GM19043 (cell line): ENCODE measurements at regions not wholly inside any gene's neighbourhood (a gene's known extent, or its start where the extent isn't known, plus 50 kb on each side); places are given as distances from the start of the nearest gene placed in this dataset.
"Not testable (repeated sequence)": the region's sequence is repeated elsewhere in the genome, so short reads cannot be mapped to it uniquely, and the experiment has no call there.

Experiments
- ATAC-seq: cut with Tn5 transposase; IDR thresholded peaks from one replicate; pipeline ENCODE4 v1.9.1; 2021; ENCODE audit warnings: low read depth; ENCODE audit not compliant: unreplicated experiment

- ATAC-seq = no peak
Measured at GRCh38 chr3:66629150-66629981, 128.5 kb upstream of the LRIG1 start.

DNA sequence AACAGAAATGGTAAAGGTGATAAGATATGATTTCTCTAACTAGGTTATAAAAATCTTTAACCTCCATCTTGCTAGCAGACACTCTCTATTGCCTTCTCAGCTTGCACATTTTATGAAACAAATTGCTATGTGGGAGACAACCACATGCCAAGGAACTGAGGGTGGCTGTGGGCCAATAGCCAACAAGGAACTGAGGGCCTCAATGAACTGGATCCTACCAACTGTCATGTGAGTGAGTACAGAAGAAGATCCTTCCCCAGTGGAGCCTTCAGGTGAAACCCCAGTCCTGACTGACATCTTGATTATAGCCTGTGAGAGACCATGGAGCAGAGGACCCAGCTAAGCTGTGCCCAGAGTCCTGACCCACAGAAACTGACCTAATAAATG is 129.2 kb upstream of the LRIG1 start:
- ATAC-seq = no peak

DNA sequence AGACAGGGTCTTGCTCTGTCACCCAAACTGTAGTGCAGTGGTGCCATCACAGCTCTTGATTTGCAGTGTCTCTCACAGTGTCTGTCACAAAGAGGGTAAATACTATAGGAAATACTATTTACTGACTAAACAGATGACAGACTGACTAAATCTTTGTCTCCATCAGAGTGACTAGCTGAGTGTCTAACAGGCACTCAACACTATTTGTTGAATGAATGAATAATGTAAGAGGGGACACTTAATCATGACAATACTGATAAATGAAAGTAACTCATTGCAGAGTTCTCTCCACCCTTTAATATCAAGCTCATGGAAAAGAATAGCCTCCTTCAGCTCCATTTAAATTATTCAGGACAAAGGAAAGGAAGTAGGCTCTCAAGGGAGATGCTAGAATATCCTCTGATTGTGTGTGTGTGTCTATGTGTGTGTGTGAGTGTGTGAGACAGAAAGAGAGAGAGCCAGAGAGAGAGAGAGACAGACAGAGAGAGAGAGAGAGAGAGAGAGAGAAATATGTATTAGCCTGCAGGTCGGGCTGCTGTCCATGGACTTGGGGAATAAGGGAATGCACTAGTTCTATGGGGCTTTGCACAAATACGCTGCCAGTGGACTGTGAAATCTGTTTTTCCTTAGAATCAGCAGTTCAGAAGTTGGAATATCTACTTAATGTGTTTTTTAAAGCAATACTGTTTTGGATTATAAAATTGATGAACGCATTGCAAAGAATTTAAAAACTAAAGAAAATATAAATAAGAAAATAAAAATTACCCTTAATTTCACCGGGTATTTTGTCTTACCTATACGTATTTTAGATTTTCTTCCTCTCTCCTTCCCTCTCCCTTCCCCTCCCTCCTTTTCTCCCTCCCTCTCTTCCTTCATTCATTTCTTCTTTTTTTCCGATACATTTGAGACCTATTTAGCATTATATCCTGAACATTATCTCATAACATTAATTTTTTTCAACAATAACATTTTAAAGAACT is 132.9 kb upstream of the LRIG1 start:
- ATAC-seq = no peak

GRCh38 chr3:66638717-66639116 is 137.9 kb upstream of the LRIG1 start:
- no peak for ATAC-seq

DNA sequence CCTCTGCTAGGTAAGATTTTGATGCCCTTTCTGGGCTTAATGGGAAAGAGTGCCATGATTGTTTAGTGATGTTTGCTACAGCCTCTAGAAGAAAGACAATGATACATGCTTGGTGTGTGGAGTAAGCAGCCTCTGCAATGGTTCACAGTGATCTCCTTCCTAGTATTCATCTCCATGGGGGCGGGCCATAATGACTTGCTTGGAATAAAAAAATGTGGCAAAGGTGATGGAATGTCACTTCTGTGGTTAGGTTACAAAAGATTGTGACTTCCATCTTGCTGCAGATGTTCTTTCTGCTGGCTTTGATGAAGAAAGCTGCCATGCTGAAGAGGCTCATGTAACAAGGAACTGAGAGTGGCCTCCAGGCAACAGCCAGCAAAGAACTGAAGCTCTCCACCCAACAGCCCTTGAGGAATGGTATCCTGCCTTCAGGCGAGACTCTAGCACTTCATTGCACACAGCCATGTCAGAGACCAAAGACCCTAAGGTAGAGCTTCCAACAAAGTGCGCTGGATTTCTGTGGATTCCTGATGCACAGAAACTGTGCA is 139.1 kb upstream of the LRIG1 start:
- no peak for ATAC-seq

GRCh38 chr3:66642019-66642418 is 141.2 kb upstream of the LRIG1 start:
- no peak for ATAC-seq

DNA sequence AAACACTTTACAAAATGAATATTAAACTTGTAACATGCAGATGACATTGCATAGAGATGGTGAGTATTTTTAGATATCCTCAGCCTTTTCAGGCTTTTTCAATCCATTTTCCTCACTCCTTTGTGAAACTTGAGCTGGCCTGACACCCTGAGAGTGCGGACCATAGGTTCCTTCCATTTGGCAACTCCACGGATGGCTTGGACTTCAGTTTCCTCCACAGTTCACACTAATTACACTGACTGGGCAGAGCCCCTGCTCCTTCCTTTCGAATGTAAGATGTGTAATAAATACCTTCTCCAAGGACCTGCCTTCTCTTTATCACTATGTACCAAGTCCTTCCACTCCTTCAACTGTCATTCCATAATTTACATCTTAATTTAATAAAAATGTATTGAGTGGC is 141.7 kb upstream of the LRIG1 start:
- no peak for ATAC-seq

DNA sequence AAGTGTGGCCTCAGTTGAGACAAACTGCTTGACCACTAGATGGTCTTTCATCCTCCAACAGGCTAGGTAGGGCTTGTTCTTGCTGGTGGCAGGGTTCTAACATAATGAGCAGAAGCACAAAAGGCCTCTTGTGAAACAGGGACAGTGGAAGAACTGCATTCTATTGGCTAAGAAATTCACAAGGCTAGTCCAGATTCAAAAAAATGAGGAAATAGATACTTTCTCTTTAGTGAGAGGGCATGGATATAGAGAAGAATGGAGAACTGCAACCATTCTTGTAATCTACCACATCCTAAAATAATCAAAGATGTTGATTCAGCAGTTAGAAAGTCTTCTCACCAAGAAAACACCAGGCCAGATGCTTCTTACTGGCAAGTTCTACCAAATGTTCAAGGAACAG is 143.7 kb upstream of the LRIG1 start:
- no peak for ATAC-seq

GRCh38 chr3:66648975-66649374 is 148.2 kb upstream of the LRIG1 start:
- no peak for ATAC-seq

- not testable (repeated sequence) for ATAC-seq
Measured at GRCh38 chr3:66651520-66651919, 150.7 kb upstream of the LRIG1 start.

DNA sequence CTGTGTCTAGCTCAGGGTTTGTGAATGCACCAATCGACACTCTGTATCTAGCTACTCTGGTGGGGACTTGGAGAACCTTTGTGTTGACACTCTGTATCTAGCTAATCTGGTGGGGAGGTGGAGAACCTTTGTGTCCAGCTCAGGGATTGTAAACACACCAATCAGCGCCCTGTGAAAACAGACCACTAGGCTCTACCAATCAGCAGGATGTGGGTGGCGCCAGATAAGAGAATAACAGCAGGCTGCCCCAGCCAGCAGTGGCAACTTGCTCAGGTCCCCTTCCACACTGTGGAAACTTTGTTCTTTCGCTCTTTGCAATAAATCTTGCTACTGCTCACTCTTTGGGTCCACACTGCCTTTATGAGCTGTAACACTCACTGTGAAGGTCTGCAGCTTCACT is 151.3 kb upstream of the LRIG1 start:
- not testable (repeated sequence) for ATAC-seq

- no peak for ATAC-seq
Measured at GRCh38 chr3:66655044-66655443, 154.2 kb upstream of the LRIG1 start.

GRCh38 chr3:66655671-66656070 is 154.8 kb upstream of the LRIG1 start:
- no peak for ATAC-seq

GRCh38 chr3:66656609-66657008 is 155.8 kb upstream of the LRIG1 start:
- no peak for ATAC-seq

DNA sequence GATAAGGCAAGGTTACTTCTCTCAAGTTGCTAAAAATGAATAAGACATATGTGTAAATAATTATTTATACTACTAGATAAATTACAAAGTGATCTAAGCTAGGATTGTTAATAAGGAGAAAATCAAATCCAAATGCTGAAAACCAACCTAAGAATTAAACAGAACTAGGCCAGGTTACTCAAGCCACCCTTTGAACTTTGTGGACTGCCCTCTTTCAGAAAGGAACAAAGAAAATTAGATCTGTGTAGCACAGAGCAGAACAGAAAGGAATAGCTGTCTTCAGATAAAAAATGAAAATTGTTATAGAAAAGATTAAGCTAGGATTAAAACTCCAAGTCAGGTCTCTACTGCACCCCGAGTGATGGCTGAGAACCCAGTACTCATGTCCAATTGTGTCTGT is 158.2 kb upstream of the LRIG1 start:
- no peak for ATAC-seq

GRCh38 chr3:66661628-66662027 is 160.8 kb upstream of the LRIG1 start:
- ATAC-seq = no peak

DNA sequence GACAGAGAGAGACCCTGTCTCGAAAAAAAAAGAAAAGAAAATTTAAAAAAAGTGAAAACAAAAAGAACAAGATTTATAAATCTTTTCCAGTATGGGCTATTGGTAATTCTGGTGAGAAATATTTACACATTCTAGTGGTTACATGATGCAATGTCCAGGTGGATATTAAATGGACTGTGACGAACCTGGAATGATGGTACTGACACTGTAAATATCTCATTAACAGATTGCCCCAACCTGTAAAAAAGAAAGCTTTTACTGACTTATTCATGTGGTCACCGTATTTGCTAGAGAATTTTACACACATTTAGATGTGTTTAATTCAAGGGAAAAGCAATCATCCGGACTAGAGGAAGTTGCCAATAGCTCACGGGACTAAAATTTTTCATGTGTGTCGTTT is 162.1 kb upstream of the LRIG1 start:
- ATAC-seq = no peak

- ATAC-seq = no peak
Measured at GRCh38 chr3:66665021-66665695, 164.3 kb upstream of the LRIG1 start.

- ATAC-seq = no peak
Measured at GRCh38 chr3:66666362-66666761, 165.5 kb upstream of the LRIG1 start.

GRCh38 chr3:66667263-66667662 is 166.4 kb upstream of the LRIG1 start:
- ATAC-seq = no peak

GRCh38 chr3:66671291-66671690 is 170.5 kb upstream of the LRIG1 start:
- no peak for ATAC-seq
